ENCODE measurements at regions not wholly inside any gene's neighbourhood (a gene's known extent, or its start where the extent isn't known, plus 50 kb on each side); places are given as distances from the start of the nearest gene placed in this dataset.

DNA sequence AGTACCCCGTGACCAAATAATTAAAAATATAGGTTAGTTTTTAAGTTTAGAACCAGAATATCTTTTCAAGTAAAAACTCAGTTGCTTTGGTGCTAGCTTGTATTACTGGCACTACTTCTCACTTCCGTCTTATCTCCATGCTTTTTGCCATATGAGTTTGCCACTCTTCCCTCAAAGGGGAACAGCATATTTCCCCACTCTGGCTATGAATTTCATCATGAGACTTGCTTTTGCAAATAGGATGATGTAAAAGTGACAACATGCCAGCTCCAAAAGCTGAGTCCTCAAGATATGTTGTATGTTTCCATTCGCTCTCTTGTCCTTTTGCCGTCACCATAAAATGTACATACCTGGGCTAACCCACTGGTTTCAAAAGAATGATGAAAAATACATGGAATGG lies 178.1 kb upstream of the SEMA3A start:
- H3K4me1 Mint-ChIP-seq, result peaks cover 4% of the 10 kb centered on the region
- no peak for DNase-seq (ENCODE audit: low read depth, low spot score)
- no peak overlapping the region for H3K4me3 Mint-ChIP-seq
- no peaks in the 10 kb centered on the region for H3K36me3 Mint-ChIP-seq (ENCODE audit: low read depth)
- H3K9me3 Mint-ChIP-seq, result no peaks in the 10 kb centered on the region
- H3K27ac Mint-ChIP-seq (ENCODE audit: unreplicated experiment), result no peak overlapping the region
- no peaks in the 10 kb centered on the region for H3K27me3 Mint-ChIP-seq (ENCODE audit: low read depth)
- TF ChIP-seq, protein P1, sequence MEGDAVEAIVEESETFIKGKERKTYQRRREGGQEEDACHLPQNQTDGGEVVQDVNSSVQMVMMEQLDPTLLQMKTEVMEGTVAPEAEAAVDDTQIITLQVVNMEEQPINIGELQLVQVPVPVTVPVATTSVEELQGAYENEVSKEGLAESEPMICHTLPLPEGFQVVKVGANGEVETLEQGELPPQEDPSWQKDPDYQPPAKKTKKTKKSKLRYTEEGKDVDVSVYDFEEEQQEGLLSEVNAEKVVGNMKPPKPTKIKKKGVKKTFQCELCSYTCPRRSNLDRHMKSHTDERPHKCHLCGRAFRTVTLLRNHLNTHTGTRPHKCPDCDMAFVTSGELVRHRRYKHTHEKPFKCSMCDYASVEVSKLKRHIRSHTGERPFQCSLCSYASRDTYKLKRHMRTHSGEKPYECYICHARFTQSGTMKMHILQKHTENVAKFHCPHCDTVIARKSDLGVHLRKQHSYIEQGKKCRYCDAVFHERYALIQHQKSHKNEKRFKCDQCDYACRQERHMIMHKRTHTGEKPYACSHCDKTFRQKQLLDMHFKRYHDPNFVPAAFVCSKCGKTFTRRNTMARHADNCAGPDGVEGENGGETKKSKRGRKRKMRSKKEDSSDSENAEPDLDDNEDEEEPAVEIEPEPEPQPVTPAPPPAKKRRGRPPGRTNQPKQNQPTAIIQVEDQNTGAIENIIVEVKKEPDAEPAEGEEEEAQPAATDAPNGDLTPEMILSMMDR (conservative IDR thresholded peaks at IDR 0.05), result no peak

DNA sequence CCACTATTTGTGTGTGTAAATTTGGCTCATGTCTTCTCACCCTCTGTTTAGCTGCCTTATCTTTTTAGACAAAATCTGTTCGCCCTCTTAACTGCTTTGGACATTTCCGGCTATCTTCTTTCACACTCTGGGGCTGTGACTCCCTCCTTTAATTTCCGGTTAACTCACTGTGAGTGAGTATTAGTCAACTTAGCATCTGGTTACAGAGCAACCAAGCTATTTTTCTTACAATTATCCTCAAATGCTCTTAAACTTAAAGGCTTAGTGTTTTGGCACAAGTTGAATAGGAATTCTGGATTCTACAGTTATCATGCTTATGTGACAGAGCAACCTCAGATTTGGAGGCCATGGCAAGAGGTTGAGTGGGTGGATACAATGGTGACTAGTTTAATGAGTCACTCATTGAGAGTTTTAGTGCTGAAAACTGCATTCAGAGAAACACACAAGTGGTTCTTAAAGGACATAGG lies 177.6 kb upstream of the SEMA3A start:
- Mint-ChIP-seq H3K4me1 (peaks cover 4% of the 10 kb centered on the region), H3K36me3 (ENCODE audit: low read depth) (no peaks in the 10 kb centered on the region), H3K27me3 (ENCODE audit: low read depth) (no peaks in the 10 kb centered on the region), H3K4me3 (no peak overlapping the region), H3K9me3 (no peaks in the 10 kb centered on the region), H3K27ac (ENCODE audit: unreplicated experiment) (no peak overlapping the region)
- DNase-seq (ENCODE audit: low read depth, low spot score), result no peak
- TF ChIP-seq, protein P1 (conservative IDR thresholded peaks at IDR 0.05), result no peak

DNA sequence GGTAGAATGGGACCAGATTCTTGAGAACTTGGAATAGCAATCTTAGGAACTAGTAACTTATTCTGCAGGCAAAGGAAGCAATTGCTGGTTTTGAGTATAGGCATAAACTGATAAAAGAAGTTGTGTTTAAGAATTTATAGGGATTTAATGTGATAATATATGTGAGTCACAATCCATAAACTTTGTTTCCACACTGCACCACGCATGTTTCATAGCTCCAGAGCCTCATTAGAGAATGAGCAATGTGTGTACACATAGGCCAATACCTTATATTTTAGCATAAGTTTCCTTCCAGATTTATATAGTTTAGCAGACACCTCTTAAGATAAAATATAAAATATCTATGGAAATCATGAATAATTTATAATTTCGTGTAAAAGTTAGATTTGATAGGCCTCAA lies 175.5 kb upstream of the SEMA3A start:
- Mint-ChIP-seq H3K36me3 (ENCODE audit: low read depth) (no peaks in the 10 kb centered on the region), H3K27ac (ENCODE audit: unreplicated experiment) (no peak overlapping the region), H3K4me1 (peaks cover 4% of the 10 kb centered on the region), H3K4me3 (no peak overlapping the region), H3K27me3 (ENCODE audit: low read depth) (no peaks in the 10 kb centered on the region), H3K9me3 (no peaks in the 10 kb centered on the region)
- DNase-seq (ENCODE audit: low read depth, low spot score), result no peak
- TF ChIP-seq, protein P1 (conservative IDR thresholded peaks at IDR 0.05), result no peak

DNA sequence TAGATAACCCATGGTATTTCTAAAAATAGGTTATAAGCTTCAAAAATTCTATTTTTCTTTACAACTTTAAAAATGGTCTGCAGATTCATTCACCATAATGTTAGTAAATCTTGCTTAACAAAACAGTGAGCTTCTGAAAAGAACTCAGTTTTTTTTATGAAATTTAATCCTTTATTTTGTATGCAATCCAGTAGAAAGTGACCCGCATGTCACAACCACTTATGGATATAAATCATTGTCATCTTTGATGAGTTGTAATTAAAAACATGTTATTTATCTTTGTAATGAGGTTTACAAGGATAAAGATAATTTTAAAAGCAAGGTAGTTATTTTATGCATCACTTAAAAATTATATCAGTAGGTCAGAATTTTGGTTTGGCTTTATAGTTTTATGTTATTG lies 173.5 kb upstream of the SEMA3A start:
- no peaks in the 10 kb centered on the region for H3K27me3 Mint-ChIP-seq (ENCODE audit: low read depth)
- DNase-seq (ENCODE audit: low read depth, low spot score), result no peak
- no peak overlapping the region for H3K27ac Mint-ChIP-seq (ENCODE audit: unreplicated experiment)
- TF ChIP-seq, protein P1 (conservative IDR thresholded peaks at IDR 0.05), result no peak
- peaks cover 17% of the 10 kb centered on the region for H3K4me1 Mint-ChIP-seq
- H3K4me3 Mint-ChIP-seq, result no peak overlapping the region
- H3K36me3 Mint-ChIP-seq (ENCODE audit: low read depth), result no peaks in the 10 kb centered on the region
- no peaks in the 10 kb centered on the region for H3K9me3 Mint-ChIP-seq

DNA sequence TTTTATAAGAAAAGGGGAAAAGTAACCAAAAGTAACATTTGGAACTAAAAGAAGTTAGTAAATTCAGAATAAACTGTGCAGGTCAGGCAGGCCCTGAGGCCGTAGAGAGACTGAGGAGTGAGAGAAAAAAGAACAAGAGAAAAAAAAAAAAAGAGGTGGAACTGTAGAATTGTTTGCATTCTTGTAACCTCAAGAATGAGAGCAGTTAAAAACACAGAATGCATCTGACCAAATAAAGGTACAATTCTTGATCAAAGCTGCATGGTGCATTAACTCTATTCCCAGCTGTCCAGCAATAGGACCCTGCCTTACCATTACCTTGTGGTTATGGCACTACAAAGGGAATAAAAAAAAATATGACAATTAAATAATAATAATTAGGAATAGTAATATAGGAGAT lies 170.1 kb upstream of the SEMA3A start:
- Mint-ChIP-seq H3K27ac (ENCODE audit: unreplicated experiment) (no peak overlapping the region), H3K36me3 (ENCODE audit: low read depth) (peaks cover 3% of the 10 kb centered on the region), H3K4me1 (peaks cover 25% of the 10 kb centered on the region), H3K9me3 (no peaks in the 10 kb centered on the region), H3K27me3 (ENCODE audit: low read depth) (no peaks in the 10 kb centered on the region), H3K4me3 (no peak overlapping the region)
- DNase-seq (ENCODE audit: low read depth, low spot score), result no peak
- TF ChIP-seq, protein P1 (conservative IDR thresholded peaks at IDR 0.05), result no peak

DNA sequence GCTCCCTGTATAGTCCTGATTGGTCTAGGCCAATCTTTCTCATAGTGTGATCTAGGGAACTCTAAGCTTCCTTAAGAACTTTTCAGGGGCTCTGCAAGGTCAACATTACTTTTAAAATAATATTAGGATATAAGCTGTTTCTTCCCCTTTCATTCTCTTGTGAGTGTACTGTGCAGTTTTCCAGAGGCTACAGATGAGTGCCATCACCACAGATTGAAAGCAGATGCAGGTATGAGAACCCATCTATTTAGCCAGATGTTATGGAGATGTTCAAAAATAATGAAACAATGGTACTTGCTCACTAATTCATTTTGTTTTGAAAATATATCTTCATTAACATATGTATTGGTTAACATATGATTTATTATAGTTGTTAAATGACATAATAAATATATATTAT lies 169.2 kb upstream of the SEMA3A start:
- Mint-ChIP-seq H3K36me3 (ENCODE audit: low read depth) (peaks cover 4% of the 10 kb centered on the region), H3K4me3 (no peak overlapping the region), H3K9me3 (peaks cover 1% of the 10 kb centered on the region), H3K4me1 (peaks cover 21% of the 10 kb centered on the region), H3K27me3 (ENCODE audit: low read depth) (no peaks in the 10 kb centered on the region), H3K27ac (ENCODE audit: unreplicated experiment) (no peak overlapping the region)
- TF ChIP-seq, protein P1 (conservative IDR thresholded peaks at IDR 0.05), result no peak
- DNase-seq (ENCODE audit: low read depth, low spot score), result no peak
